Transverse colon (tissue), 4 donors: ENCODE measurements at regions not wholly inside any gene's neighbourhood (a gene's known extent, or its start where the extent isn't known, plus 50 kb on each side); places are given as distances from the start of the nearest gene placed in this dataset.
"Not testable (repeated sequence)": the region's sequence is repeated elsewhere in the genome, so short reads cannot be mapped to it uniquely, and the experiment has no call there.

Experiments
- DNase-seq: peaks from one replicate; pipeline ENCODE4 v3.0.0-alpha.2; 2019
- H3K27ac ChIP-seq, 4 donors: fragments of 200-600 bp; sonication (generic); 2 replicates each; pipeline ENCODE4 v1.5.1; 2016 to 2018; ENCODE audit warnings: inconsistent platforms in 4 of 4
- H3K27me3 ChIP-seq: fragments of 200-600 bp; sonication (generic); 2 replicates; pipeline ENCODE4 v1.5.1; 2017; ENCODE audit warnings: inconsistent platforms
- H3K36me3 ChIP-seq, 4 donors: fragments of 200-600 bp; sonication (generic); 2 replicates each; pipeline ENCODE4 v1.5.1; 2017 to 2019; ENCODE audit warnings: inconsistent platforms in 4 of 4
- H3K4me1 ChIP-seq, 4 donors: fragments of 200-600 bp; sonication (generic); 2 replicates each; pipeline ENCODE4 v1.5.1; 2017 to 2020; ENCODE audit warnings: inconsistent platforms in 4 of 4
- H3K4me3 ChIP-seq, 4 donors: fragments of 200-600 bp; sonication (generic); 1 replicate in 1 of 4; 2 replicates in 3 of 4; pipeline versions ENCODE4 v1.5.1 to v1.6.1; 2017 to 2019; ENCODE audit warnings: inconsistent platforms in 4 of 4
- H3K9me3 ChIP-seq, 2 donors: fragments of 200-600 bp; sonication (generic); 2 replicates each; pipeline ENCODE4 v1.5.1; 2017 to 2019; ENCODE audit warnings: inconsistent platforms in 2 of 2
- CTCF ChIP-seq, 5 experiments: fragments of 200-600 bp in 3 of 5; fragments of 450-650 bp in 2 of 5; sonication (generic) in 3 of 5; IDR thresholded peaks; 1 replicate in 2 of 5; 2 replicates in 3 of 5; pipeline ENCODE4 v1.5.1; 2016 to 2017; ENCODE audit warnings: antibody characterized with exemption in 5 of 5, inconsistent platforms in 3 of 5, mild to moderate bottlenecking in 2 of 5, moderate library complexity in 1 of 5
- EP300 ChIP-seq: sonication (generic); formaldehyde crosslinking; IDR thresholded peaks from one replicate; pipeline ENCODE4 v1.6.1; 2017; ENCODE audit warnings: antibody characterized with exemption, low read depth
- POLR2A ChIP-seq: fragments of 450-650 bp; IDR thresholded peaks from one replicate; pipeline ENCODE4 v1.6.1; 2016; ENCODE audit warnings: antibody characterized with exemption, mild to moderate bottlenecking, moderate library complexity
- POLR2AphosphoS5 ChIP-seq, 3 donors: sonication (generic); formaldehyde crosslinking; IDR thresholded peaks; one replicate each; pipeline ENCODE4 v1.6.1; 2016; ENCODE audit warnings: antibody characterized with exemption in 3 of 3
- WGBS, 2 donors: methylation state at CpG; one replicate each; pipeline ENCODE4 v1.1.5; 2018; ENCODE audit warnings: low coverage in 1 of 2; 5-methylcytosine and 5-hydroxymethylcytosine counted together
- in situ Hi-C, 4 donors: fragments of 200-750 bp; cut with MboI; loops; one replicate each; pipeline versions ENCODE4 v1.15.0 to v1.15.1; 2017; ENCODE audit warnings: low sequenced_read_pairs in 3 of 4, low pct_ligation_motif_present in 1 of 4, low pct_unique_long_range_greater_than_20kb in 1 of 4
- intact Hi-C: fragments of 100-400 bp; cut with DNase I; formaldehyde crosslinking; loops from one replicate; pipeline ENCODE4 v1.15.1; 2023; ENCODE audit warnings: low total_unique reads

- intact Hi-C loops = no loop called here
- H3K27ac ChIP-seq = no peak overlapping the region
Observed at GRCh38 chr20:53810661-53811355, 217.2 kb upstream of the ZNF217 start.

DNA sequence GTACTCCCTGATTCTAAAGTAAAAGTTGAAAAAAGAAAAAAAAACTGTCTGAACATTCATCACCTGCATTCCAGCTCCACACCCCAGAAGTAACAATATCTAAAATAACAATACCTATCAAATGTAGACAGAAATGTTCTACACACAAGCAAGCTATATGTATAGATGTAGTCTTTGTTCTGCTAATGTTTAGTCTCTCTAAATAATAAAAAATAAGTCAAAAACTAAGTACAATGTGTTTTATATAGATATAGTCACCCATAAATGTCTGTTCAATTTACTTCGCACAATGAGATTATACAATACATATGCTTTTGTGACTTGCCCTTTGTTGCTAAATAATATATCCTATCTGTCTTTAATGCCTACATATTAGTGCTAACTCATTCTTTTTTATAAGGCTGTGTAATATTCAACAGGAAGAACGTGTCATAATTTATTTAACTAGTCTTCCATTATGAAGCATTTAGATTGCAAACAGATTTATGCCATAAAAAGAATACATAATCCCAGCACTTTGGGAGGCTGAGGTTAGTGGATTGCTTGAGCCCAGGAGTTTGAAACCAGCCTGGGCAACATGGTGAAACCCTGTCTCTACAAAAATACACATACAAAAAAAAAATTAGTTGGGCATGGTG is 216.2 kb upstream of the ZNF217 start:
- TF ChIP-seq CTCF (IDR thresholded peaks at IDR 0.05) (no peak), EP300 (no peak), POLR2A (no peak), POLR2AphosphoS5 (IDR thresholded peaks at IDR 0.05) (no peak)
- in situ Hi-C loops (no loop called here), intact Hi-C loops (no loop called here)
- WGBS, 2 donors = 75 to 77% methylated on average over 2 of the region's 2 CpGs
- H3K4me3 ChIP-seq = no peak overlapping the region
- H3K27ac ChIP-seq = no peak overlapping the region
- no peaks in the 10 kb centered on the region for H3K9me3 ChIP-seq
- H3K36me3 ChIP-seq = no peaks in the 10 kb centered on the region
- H3K4me1 ChIP-seq = peaks cover 0 to 22% (median 10%) of the 10 kb centered on the region in 4 donors
- no peak for DNase-seq
- no peaks in the 10 kb centered on the region for H3K27me3 ChIP-seq

More at GRCh38 chr20:53810661-53811355, 217.2 kb upstream of the ZNF217 start:
- H3K4me1 ChIP-seq = peaks cover 0 to 15% (median 4%) of the 10 kb centered on the region in 4 donors
- no peak for DNase-seq
- TF ChIP-seq POLR2A (no peak), POLR2AphosphoS5 (IDR thresholded peaks at IDR 0.05) (no peak), EP300 (no peak), CTCF (IDR thresholded peaks at IDR 0.05) (no peak)
- H3K36me3 ChIP-seq = no peaks in the 10 kb centered on the region
- no peaks in the 10 kb centered on the region for H3K27me3 ChIP-seq
- H3K9me3 ChIP-seq = no peaks in the 10 kb centered on the region
- H3K4me3 ChIP-seq = no peak overlapping the region
- 86 to 88% methylated on average over 1 to 6 of the region's 6 CpGs for WGBS, 2 donors
- in situ Hi-C loops = no loop called here

DNA sequence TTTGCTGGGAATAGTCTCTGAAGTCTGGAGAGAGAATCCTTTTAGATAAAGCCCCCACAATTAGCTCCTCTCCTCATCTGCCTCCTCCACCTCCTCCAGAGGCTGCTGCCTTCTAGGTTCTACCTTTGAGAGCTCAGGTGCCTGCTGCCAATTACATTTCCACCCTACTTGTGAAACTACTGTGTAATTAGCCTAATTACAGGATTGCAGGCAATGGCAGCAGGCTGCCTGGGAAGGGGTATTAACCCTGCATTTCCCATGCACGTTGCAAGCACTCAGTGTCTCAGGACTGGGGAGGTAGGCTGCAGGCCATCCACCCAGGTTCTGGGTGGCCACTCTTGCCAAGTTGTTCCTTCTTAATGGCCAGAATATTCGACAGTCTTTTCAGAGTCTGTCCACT is 215.6 kb upstream of the ZNF217 start:
- Histone ChIP-seq H3K36me3 (no peaks in the 10 kb centered on the region), H3K27me3 (no peaks in the 10 kb centered on the region), H3K9me3 (no peaks in the 10 kb centered on the region), H3K4me1 (peaks cover 0 to 22% (median 10%) of the 10 kb centered on the region in 4 donors), H3K27ac (no peak overlapping the region), H3K4me3 (no peak overlapping the region)
- no peak for TF ChIP-seq CTCF (IDR thresholded peaks at IDR 0.05)
- TF ChIP-seq EP300 = no peak
- TF ChIP-seq POLR2AphosphoS5 (IDR thresholded peaks at IDR 0.05) = no peak
- no peak for TF ChIP-seq POLR2A
- intact Hi-C loops (no loop called here), in situ Hi-C loops (no loop called here)
- no peak for DNase-seq
- 54 to 60% methylated on average over 1 to 2 of the region's 2 CpGs for WGBS, 2 donors

GRCh38 chr20:53808733-53809132 is 215.1 kb upstream of the ZNF217 start:
- H3K4me3 ChIP-seq = no peak overlapping the region
- H3K36me3 ChIP-seq = no peaks in the 10 kb centered on the region
- in situ Hi-C loops (no loop called here), intact Hi-C loops (no loop called here)
- no peak for DNase-seq
- H3K27me3 ChIP-seq = no peaks in the 10 kb centered on the region
- TF ChIP-seq POLR2A (no peak), EP300 (no peak), POLR2AphosphoS5 (IDR thresholded peaks at IDR 0.05) (no peak), CTCF (IDR thresholded peaks at IDR 0.05) (no peak)
- peaks cover 0 to 22% (median 10%) of the 10 kb centered on the region in 4 donors for H3K4me1 ChIP-seq
- no peak overlapping the region for H3K27ac ChIP-seq
- 63 to 88% methylated on average over 1 to 3 of the region's 3 CpGs for WGBS, 2 donors
- H3K9me3 ChIP-seq = no peaks in the 10 kb centered on the region

DNA sequence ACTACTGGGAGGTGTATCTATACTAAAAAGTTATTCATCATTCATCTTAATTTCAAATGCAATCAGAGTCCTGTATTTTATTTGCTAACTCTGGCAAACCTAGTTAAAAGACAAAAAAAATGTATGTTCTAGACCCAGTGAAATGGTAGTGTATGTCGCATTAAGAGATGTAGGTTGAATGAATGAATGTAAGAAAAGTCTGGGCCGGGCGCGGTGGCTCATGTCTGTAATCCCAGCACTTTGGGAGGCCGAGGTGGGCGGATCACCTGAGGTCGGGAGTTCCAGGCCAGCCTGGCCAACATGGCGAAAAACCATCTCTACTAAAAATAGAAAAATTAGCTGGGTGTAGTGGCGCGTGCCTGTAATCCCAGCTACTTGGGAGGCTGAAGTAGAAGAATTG is 214.7 kb upstream of the ZNF217 start:
- DNase-seq, intact Hi-C loops, H3K27ac ChIP-seq, in situ Hi-C loops, H3K9me3 ChIP-seq, H3K27me3 ChIP-seq, H3K4me3 ChIP-seq, H3K36me3 ChIP-seq: not testable (repeated sequence)
- 91 to 93% methylated on average over 7 to 10 of the region's 10 CpGs for WGBS, 2 donors
- H3K4me1 ChIP-seq = peaks cover 0 to 23% (median 10%) of the 10 kb centered on the region in 4 donors
